Keratinocyte (primary cell): ENCODE measurements at regions not wholly inside any gene's neighbourhood (a gene's known extent, or its start where the extent isn't known, plus 50 kb on each side); places are given as distances from the start of the nearest gene placed in this dataset.

Experiments used
- DNase-seq: peaks from one replicate; pipeline ENCODE4 v3.0.0-alpha.2; 2011; ENCODE audit warnings: low read depth, missing footprints, low spot score
- FAIRE-seq: peaks from 2 replicates; lab custom pipeline; 2011; peaks lifted over from hg19 to GRCh38; lab: Jason Lieb, UNC
- H2AFZ ChIP-seq: 2 replicates; pipeline ENCODE4 v1.6.0; 2012; ENCODE audit warnings: low read length, control low read depth, inconsistent platforms; ENCODE audit not compliant: control insufficient read depth
- H3K27ac ChIP-seq: 2 replicates; pipeline ENCODE4 v1.5.1; 2011; ENCODE audit warnings: low read length; ENCODE audit not compliant: control insufficient read depth, insufficient read depth
- H3K27me3 ChIP-seq: 3 replicates; pipeline ENCODE4 v1.6.0; 2011; ENCODE audit warnings: low read length; ENCODE audit not compliant: control insufficient read depth, insufficient read depth; ENCODE audit errors: extremely low read depth
- H3K36me3 ChIP-seq, 2 experiments: 2 replicates in 1 of 2; 3 replicates in 1 of 2; pipeline ENCODE4 v1.5.1; 2011; ENCODE audit warnings: low read length in 2 of 2, mild to moderate bottlenecking in 1 of 2; ENCODE audit not compliant: control insufficient read depth in 2 of 2, insufficient read depth in 2 of 2; ENCODE audit errors: extremely low read depth in 1 of 2
- H3K4me1 ChIP-seq: 3 replicates; pipeline ENCODE4 v1.5.1; 2011; ENCODE audit warnings: low read length; ENCODE audit not compliant: control insufficient read depth, insufficient read depth; ENCODE audit errors: extremely low read depth
- H3K4me2 ChIP-seq: 3 replicates; pipeline ENCODE4 v1.6.0; 2011; ENCODE audit warnings: low read depth, low read length; ENCODE audit not compliant: control insufficient read depth, insufficient read depth; ENCODE audit errors: extremely low read depth
- H3K4me3 ChIP-seq, 3 experiments: fragments of 200-600 bp in 1 of 3; sonication (generic) in 1 of 3; 2 replicates in 2 of 3; 3 replicates in 1 of 3; pipeline ENCODE4 v1.5.1; 2011 to 2016; ENCODE audit warnings: low read length in 3 of 3, mild to moderate bottlenecking in 3 of 3, control low read depth in 2 of 3, inconsistent platforms in 1 of 3, low read depth in 1 of 3, mixed read lengths in 1 of 3, mixed run types in 1 of 3, moderate library complexity in 1 of 3; ENCODE audit not compliant: control insufficient read depth in 2 of 3, insufficient read depth in 2 of 3; ENCODE audit errors: extremely low read depth in 1 of 3
- H3K79me2 ChIP-seq: 2 replicates; pipeline ENCODE4 v1.6.0; 2012; ENCODE audit warnings: low read length; ENCODE audit not compliant: control insufficient read depth, insufficient read depth
- H3K9ac ChIP-seq: 3 replicates; pipeline ENCODE4 v1.6.0; 2011; ENCODE audit warnings: low read length; ENCODE audit not compliant: control insufficient read depth, insufficient read depth; ENCODE audit errors: extremely low read depth
- H3K9me1 ChIP-seq: 3 replicates; pipeline ENCODE4 v1.6.0; 2011; ENCODE audit warnings: low read length; ENCODE audit not compliant: control insufficient read depth, insufficient read depth; ENCODE audit errors: extremely low read depth
- H3K9me3 ChIP-seq: 2 replicates; pipeline ENCODE4 v1.5.1; 2012; ENCODE audit warnings: low read depth, low read length; ENCODE audit not compliant: control insufficient read depth
- H4K20me1 ChIP-seq: 3 replicates; pipeline ENCODE4 v1.6.0; 2011; ENCODE audit warnings: low read length; ENCODE audit not compliant: control insufficient read depth, insufficient read depth; ENCODE audit errors: extremely low read depth
- EZH2 ChIP-seq: IDR thresholded peaks from one replicate; pipeline ENCODE4 v1.6.1; 2012; ENCODE audit warnings: inconsistent platforms, mild to moderate bottlenecking, low read length, moderate library complexity
- dilution Hi-C: fragments of 300-500 bp; cut with MboI; formaldehyde crosslinking; loops from one replicate; pipeline ENCODE4 v1.7.0; 2020; ENCODE audit warnings: low sequenced_read_pairs; ENCODE audit not compliant: extremely low pct_ligation_motif_present
- TF ChIP-seq, protein P1 (sequence below), 3 experiments: IDR thresholded peaks in 1 of 3; conservative IDR thresholded peaks in 1 of 3; optimal IDR thresholded peaks in 1 of 3; 2 replicates in 2 of 3; 3 replicates in 1 of 3; pipeline versions ENCODE3 to v1.5.1; 2011; ENCODE audit warnings: low read length in 3 of 3, mild to moderate bottlenecking in 3 of 3, moderate library complexity in 2 of 3, control low read depth in 1 of 3, inconsistent platforms in 1 of 3; ENCODE audit not compliant: insufficient read depth in 2 of 3; ENCODE audit errors: extremely low read depth in 1 of 3

DNA sequence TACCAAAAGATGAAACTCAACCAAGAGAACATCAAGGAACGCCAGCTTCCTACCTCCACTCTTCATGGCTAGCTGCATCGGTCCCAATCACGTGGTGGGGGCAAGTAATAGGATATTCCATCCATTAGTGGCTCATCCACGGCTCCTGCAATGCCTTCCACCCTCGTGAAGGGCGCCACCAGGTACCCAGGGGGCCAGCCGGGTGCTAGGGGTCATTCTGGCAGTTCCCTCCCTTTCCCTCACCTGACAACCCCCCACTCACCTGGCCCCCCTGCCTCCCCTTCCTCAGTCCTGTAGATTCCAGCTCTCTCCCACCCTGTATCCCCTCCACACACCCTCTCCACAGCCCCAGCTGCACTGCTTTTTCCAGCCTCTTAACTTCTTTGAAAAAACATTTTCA is 161.9 kb downstream of the URI1 start:
- no peaks in the 10 kb centered on the region for H4K20me1 ChIP-seq
- DNase-seq: no peak
- no peaks in the 10 kb centered on the region for H3K27me3 ChIP-seq
- no peaks in the 10 kb centered on the region for H3K9me1 ChIP-seq
- H3K4me3 ChIP-seq: no peak overlapping the region
- no peak overlapping the region for H3K4me2 ChIP-seq
- dilution Hi-C loops: no loop called here
- no peaks in the 10 kb centered on the region for H3K4me1 ChIP-seq
- peaks cover 5% of the 10 kb centered on the region for H3K9me3 ChIP-seq
- H3K27ac ChIP-seq: no peak overlapping the region
- no peaks in the 10 kb centered on the region for H3K36me3 ChIP-seq
- H3K79me2 ChIP-seq: no peaks in the 10 kb centered on the region
- no peak overlapping the region for H2AFZ ChIP-seq
- TF ChIP-seq, protein P1, sequence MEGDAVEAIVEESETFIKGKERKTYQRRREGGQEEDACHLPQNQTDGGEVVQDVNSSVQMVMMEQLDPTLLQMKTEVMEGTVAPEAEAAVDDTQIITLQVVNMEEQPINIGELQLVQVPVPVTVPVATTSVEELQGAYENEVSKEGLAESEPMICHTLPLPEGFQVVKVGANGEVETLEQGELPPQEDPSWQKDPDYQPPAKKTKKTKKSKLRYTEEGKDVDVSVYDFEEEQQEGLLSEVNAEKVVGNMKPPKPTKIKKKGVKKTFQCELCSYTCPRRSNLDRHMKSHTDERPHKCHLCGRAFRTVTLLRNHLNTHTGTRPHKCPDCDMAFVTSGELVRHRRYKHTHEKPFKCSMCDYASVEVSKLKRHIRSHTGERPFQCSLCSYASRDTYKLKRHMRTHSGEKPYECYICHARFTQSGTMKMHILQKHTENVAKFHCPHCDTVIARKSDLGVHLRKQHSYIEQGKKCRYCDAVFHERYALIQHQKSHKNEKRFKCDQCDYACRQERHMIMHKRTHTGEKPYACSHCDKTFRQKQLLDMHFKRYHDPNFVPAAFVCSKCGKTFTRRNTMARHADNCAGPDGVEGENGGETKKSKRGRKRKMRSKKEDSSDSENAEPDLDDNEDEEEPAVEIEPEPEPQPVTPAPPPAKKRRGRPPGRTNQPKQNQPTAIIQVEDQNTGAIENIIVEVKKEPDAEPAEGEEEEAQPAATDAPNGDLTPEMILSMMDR (optimal IDR thresholded peaks at IDR 0.05 in 1 of 3, IDR thresholded peaks at IDR 0.05 in 1 of 3, conservative IDR thresholded peaks at IDR 0.05 in 1 of 3; ENCODE audit: extremely low read depth in 1 of 3, insufficient read depth in 2 of 3, low read length in 3 of 3): no peak
- no peak for TF ChIP-seq EZH2
- no peak overlapping the region for H3K9ac ChIP-seq
- no peak for FAIRE-seq

DNA sequence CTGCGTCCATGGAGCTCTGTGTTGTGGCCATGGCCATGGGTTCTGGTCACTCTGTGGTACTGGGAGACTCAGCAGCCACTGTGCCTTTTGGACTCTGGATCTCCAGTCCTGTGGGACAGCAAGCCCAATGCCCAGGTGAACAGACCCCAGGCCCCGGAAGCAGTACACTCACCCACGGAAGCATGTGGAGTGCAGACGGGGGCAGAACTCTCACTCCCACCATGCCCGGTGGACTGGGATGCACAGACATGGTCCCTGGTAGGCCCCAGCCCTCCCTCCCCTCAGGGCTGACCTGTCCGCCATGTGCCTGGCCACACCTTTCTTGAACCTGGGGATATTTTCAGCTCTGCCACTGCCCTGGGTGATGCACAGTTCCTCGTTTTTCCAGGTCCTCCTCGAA is 163.3 kb downstream of the URI1 start:
- Histone ChIP-seq H3K36me3 (no peaks in the 10 kb centered on the region), H4K20me1 (no peaks in the 10 kb centered on the region), H3K79me2 (no peaks in the 10 kb centered on the region), H3K4me1 (no peaks in the 10 kb centered on the region), H3K27ac (no peak overlapping the region), H2AFZ (no peak overlapping the region), H3K9me1 (no peaks in the 10 kb centered on the region), H3K27me3 (no peaks in the 10 kb centered on the region), H3K4me2 (no peak overlapping the region), H3K9ac (no peak overlapping the region), H3K9me3 (peaks cover 5% of the 10 kb centered on the region), H3K4me3 (no peak overlapping the region)
- TF ChIP-seq, protein P1 (optimal IDR thresholded peaks at IDR 0.05 in 1 of 3, IDR thresholded peaks at IDR 0.05 in 1 of 3, conservative IDR thresholded peaks at IDR 0.05 in 1 of 3; ENCODE audit: extremely low read depth in 1 of 3, insufficient read depth in 2 of 3, low read length in 3 of 3): no peak
- DNase-seq: no peak
- dilution Hi-C loops: no loop called here
- FAIRE-seq: no peak
